ENCODE measurements at regions not wholly inside any gene's neighbourhood (a gene's known extent, or its start where the extent isn't known, plus 50 kb on each side); places are given as distances from the start of the nearest gene placed in this dataset.

DNA sequence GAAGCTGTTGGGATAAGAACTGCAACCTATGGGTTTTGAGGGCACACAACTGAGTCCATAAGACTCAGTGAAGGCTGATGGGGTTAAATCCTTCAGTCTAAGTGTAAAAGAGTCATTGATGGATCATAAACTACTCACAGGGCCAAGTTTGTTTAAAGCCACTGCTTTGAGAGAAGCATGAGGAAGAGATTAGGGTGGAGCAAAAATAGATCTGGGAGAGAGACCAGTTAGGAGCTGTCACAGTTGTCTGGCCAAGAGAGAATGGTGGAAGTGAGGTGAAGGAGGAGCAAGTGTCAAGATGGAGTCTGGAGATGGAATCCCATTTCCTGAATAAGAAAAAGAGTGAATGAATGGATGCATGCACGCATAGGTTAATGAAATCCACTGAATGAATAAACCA lies 379.1 kb upstream of the CDH11 start:
- TF ChIP-seq POLR2AphosphoS5 (IDR thresholded peaks at IDR 0.05; ENCODE audit: low read depth, low read length) (no peak), POLR2A (IDR thresholded peaks at IDR 0.05; ENCODE audit: low read depth, low read length) (no peak)
